ENCODE measurements at regions not wholly inside any gene's neighbourhood (a gene's known extent, or its start where the extent isn't known, plus 50 kb on each side); places are given as distances from the start of the nearest gene placed in this dataset.

DNA sequence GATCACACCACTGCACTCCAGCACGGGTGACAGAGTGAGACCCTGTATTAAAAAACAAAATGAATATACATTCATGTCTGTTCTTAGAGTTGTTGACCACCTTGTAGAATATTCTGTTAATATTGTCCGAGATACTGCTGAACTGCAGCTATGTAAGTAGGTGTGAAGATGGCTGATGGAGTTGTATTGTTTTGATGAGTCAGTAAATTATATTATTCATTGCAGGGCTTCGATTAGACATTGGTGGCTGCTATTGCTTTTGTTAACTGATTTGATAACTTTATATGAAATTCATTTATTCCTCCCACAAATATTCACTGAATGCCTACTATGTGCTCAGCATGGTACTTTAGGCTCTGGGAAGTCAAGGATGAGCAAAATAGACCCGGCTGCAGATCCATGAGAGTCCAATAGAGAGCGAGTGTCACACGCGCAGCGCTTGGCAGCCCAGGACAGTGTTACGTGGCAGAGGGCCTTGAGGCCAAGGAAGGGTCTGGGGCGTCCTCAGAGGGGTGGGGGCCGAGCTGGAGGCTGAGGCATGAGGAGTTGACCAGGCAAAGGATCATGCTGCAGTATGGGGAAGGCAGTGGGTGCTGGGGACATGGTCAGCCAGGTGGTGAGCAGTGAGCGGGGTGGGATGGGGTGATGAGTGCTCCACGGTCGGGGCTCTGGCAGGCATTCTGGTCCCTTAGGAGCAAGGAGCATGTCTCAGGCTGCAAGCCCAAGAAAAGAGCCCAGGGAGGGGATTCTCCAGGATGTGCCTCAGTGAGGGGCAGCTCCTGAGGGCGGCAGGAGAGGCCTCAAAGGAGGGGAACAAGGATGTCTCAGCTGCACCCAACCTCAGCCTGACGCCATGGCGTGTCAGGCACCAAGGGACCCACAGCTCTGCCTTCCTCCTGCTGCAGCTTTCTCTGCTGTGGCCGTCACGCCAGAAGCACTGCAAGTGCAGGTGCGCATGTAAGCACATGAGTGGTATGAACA lies 243.5 kb downstream of the GADD45G start:
- H3K36me3 ChIP-seq (ENCODE audit: control insufficient read depth, insufficient read depth, low read length) = no peaks in the 10 kb centered on the region
- Mint-ChIP-seq H3K27me3 (ENCODE audit: insufficient read depth) (no peaks in the 10 kb centered on the region), H3K4me3 (no peak overlapping the region), H3K4me1 (peaks cover 7% of the 10 kb centered on the region), H3K36me3 (ENCODE audit: low read depth) (no peaks in the 10 kb centered on the region), H3K27ac (no peak overlapping the region), H3K9me3 (no peaks in the 10 kb centered on the region)
- H3K9ac ChIP-seq (ENCODE audit: extremely low read depth, low read length, poor library complexity, severe bottlenecking) = no peak overlapping the region
- H3K9me3 ChIP-seq (ENCODE audit: control insufficient read depth, low read length) = no peaks in the 10 kb centered on the region
- WGBS, 2 experiments (ENCODE audit: insufficient coverage in 1 of 2, insufficient read length in 1 of 2) = 85 to 87% methylated on average over 9 to 20 of the region's 20 CpGs
- no peaks in the 10 kb centered on the region for H3K27me3 ChIP-seq (ENCODE audit: control insufficient read depth, insufficient read depth, low read length, poor library complexity, severe bottlenecking)
- H3K4me3 ChIP-seq (ENCODE audit: low read length) = no peak overlapping the region
- peak; percentile 32 for DNase-seq
- no peaks in the 10 kb centered on the region for H3K4me1 ChIP-seq (ENCODE audit: control insufficient read depth, insufficient read depth, low read length)
- TF ChIP-seq, protein P1, sequence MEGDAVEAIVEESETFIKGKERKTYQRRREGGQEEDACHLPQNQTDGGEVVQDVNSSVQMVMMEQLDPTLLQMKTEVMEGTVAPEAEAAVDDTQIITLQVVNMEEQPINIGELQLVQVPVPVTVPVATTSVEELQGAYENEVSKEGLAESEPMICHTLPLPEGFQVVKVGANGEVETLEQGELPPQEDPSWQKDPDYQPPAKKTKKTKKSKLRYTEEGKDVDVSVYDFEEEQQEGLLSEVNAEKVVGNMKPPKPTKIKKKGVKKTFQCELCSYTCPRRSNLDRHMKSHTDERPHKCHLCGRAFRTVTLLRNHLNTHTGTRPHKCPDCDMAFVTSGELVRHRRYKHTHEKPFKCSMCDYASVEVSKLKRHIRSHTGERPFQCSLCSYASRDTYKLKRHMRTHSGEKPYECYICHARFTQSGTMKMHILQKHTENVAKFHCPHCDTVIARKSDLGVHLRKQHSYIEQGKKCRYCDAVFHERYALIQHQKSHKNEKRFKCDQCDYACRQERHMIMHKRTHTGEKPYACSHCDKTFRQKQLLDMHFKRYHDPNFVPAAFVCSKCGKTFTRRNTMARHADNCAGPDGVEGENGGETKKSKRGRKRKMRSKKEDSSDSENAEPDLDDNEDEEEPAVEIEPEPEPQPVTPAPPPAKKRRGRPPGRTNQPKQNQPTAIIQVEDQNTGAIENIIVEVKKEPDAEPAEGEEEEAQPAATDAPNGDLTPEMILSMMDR (conservative IDR thresholded peaks at IDR 0.05) = no peak
- no peak overlapping the region for H3K27ac ChIP-seq (ENCODE audit: low read depth, low read length)

DNA sequence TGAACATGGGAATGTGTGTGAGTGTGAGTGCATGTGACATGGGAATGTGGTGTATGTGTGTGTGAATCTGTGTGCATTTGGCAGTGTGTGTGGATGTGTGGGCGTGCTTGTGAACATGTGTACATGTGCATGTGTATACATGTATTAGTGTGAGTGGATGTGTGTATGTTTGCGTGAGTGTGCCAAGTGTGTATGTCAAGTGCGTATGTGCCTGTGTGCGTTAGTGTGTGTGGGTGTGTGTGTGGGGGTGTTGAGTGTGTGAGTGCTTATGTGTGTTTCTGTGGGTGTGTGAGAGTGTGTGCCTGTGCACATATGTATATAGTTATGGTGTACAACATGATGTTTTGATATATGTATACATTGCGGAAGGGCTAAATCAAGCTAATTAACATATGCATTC lies 244.3 kb downstream of the GADD45G start:
- H3K9me3 Mint-ChIP-seq = no peaks in the 10 kb centered on the region
- no peaks in the 10 kb centered on the region for H3K27me3 Mint-ChIP-seq (ENCODE audit: insufficient read depth)
- Histone ChIP-seq H3K9ac (ENCODE audit: extremely low read depth, low read length, poor library complexity, severe bottlenecking) (no peak overlapping the region), H3K4me3 (ENCODE audit: low read length) (no peak overlapping the region), H3K4me1 (ENCODE audit: control insufficient read depth, insufficient read depth, low read length) (no peaks in the 10 kb centered on the region), H3K9me3 (ENCODE audit: control insufficient read depth, low read length) (no peaks in the 10 kb centered on the region), H3K27ac (ENCODE audit: low read depth, low read length) (no peak overlapping the region), H3K36me3 (ENCODE audit: control insufficient read depth, insufficient read depth, low read length) (no peaks in the 10 kb centered on the region), H3K27me3 (ENCODE audit: control insufficient read depth, insufficient read depth, low read length, poor library complexity, severe bottlenecking) (no peaks in the 10 kb centered on the region)
- no peak overlapping the region for H3K4me3 Mint-ChIP-seq
- TF ChIP-seq, protein P1 (conservative IDR thresholded peaks at IDR 0.05) = no peak
- H3K4me1 Mint-ChIP-seq = no peaks in the 10 kb centered on the region
- no peaks in the 10 kb centered on the region for H3K36me3 Mint-ChIP-seq (ENCODE audit: low read depth)
- no peak for DNase-seq
- WGBS, 2 experiments (ENCODE audit: insufficient coverage in 1 of 2, insufficient read length in 1 of 2) = 67 to 78% methylated on average over 4 of the region's 5 CpGs
- no peak overlapping the region for H3K27ac Mint-ChIP-seq

DNA sequence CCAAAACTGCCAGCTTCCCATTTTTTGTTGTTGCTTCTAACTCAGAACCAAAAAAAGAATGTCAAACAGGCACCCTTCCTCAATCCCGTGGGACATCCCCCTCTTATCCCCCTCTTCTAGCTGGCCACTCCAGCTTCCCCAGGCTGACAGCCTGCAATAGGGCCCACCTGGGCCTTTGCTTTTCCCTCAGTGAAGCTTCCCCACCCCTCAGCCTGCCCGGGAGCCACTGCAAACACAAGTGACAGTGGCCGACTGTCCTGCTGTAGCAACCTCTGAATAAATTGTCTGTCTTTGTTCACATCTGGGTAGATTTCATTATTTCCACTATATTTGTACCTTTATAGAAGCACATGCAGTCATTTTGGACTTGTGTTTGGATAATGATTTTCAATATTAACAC lies 245.3 kb downstream of the GADD45G start:
- Histone ChIP-seq H3K36me3 (ENCODE audit: control insufficient read depth, insufficient read depth, low read length) (no peaks in the 10 kb centered on the region), H3K9ac (ENCODE audit: extremely low read depth, low read length, poor library complexity, severe bottlenecking) (no peak overlapping the region), H3K4me3 (ENCODE audit: low read length) (no peak overlapping the region), H3K9me3 (ENCODE audit: control insufficient read depth, low read length) (no peaks in the 10 kb centered on the region), H3K27ac (ENCODE audit: low read depth, low read length) (no peak overlapping the region), H3K27me3 (ENCODE audit: control insufficient read depth, insufficient read depth, low read length, poor library complexity, severe bottlenecking) (no peaks in the 10 kb centered on the region), H3K4me1 (ENCODE audit: control insufficient read depth, insufficient read depth, low read length) (no peaks in the 10 kb centered on the region)
- TF ChIP-seq, protein P1 (conservative IDR thresholded peaks at IDR 0.05) = no peak
- Mint-ChIP-seq H3K9me3 (no peaks in the 10 kb centered on the region), H3K36me3 (ENCODE audit: low read depth) (no peaks in the 10 kb centered on the region), H3K27me3 (ENCODE audit: insufficient read depth) (no peaks in the 10 kb centered on the region), H3K4me1 (no peaks in the 10 kb centered on the region), H3K27ac (no peak overlapping the region), H3K4me3 (no peak overlapping the region)
- peak; percentile 7 for DNase-seq
- WGBS, 2 experiments (ENCODE audit: insufficient coverage in 1 of 2, insufficient read length in 1 of 2) = 75% methylated on average over 3 of the region's 3 CpGs; no CpG with 5 or more reads in 1 of the 2 experiments

Data from endodermal cell (in vitro differentiated cells).